IgD-negative memory B cell (primary cell): ENCODE measurements at regions not wholly inside any gene's neighbourhood (a gene's known extent, or its start where the extent isn't known, plus 50 kb on each side); places are given as distances from the start of the nearest gene placed in this dataset.

Experiments
- H3K27ac Mint-ChIP-seq, 3 donors: one replicate each; pipeline ENCODE4 v1.8.0; 2020 to 2022; ENCODE audit warnings: mild to moderate bottlenecking in 3 of 3, mixed read lengths in 3 of 3, moderate library complexity in 1 of 3
- H3K27me3 Mint-ChIP-seq: one replicate; pipeline ENCODE4 v1.8.0; 2021; ENCODE audit warnings: mixed read lengths
- H3K36me3 Mint-ChIP-seq: one replicate; pipeline ENCODE4 v1.8.0; 2020; ENCODE audit warnings: mild to moderate bottlenecking, mixed read lengths
- H3K4me1 Mint-ChIP-seq, 3 donors: one replicate each; pipeline ENCODE4 v1.8.0; 2020 to 2022; ENCODE audit warnings: mixed read lengths in 3 of 3, mild to moderate bottlenecking in 1 of 3
- H3K4me3 Mint-ChIP-seq, 4 donors: one replicate each; pipeline ENCODE4 v1.8.0; 2020 to 2022; ENCODE audit warnings: mild to moderate bottlenecking in 4 of 4, mixed read lengths in 4 of 4, moderate library complexity in 3 of 4
- H3K9me3 Mint-ChIP-seq, 3 donors: one replicate each; pipeline ENCODE4 v1.8.0; 2020 to 2021; ENCODE audit warnings: mixed read lengths in 3 of 3, mild to moderate bottlenecking in 1 of 3

DNA sequence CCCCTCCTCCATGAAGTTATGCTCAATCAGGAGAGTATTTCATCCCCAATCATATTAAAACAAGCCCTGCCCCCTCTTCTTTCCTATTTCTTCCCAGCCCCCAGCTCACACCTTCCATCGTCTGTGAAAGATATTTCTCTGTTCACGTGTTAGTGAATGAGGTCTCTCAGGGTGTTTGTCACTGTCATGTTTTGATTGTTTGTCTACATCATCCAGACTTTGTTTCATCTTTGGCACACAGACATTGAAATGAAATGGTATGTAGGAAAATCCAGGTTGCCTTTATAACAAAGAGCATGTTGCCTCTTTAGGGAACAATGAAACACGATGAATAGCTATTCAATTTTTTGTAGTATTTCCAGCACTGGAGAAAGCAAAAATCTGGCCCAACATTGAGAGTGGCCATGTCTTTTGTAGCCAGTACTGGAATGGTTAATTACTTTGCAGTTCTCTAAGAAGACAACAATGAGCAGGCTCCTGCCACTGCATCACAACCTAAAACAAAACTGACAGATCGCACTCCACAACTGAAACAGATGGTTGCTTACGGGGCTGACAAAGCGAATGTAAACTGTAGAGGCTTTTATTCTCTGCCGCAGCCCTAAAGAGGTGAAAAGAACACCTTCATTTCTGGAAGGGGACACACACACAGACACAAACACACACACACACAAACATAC is 543.6 kb upstream of the CITED2 start:
- Mint-ChIP-seq H3K36me3 (no peaks in the 10 kb centered on the region), H3K9me3 (no peaks in the 10 kb centered on the region), H3K27me3 (peaks cover 1% of the 10 kb centered on the region)

DNA sequence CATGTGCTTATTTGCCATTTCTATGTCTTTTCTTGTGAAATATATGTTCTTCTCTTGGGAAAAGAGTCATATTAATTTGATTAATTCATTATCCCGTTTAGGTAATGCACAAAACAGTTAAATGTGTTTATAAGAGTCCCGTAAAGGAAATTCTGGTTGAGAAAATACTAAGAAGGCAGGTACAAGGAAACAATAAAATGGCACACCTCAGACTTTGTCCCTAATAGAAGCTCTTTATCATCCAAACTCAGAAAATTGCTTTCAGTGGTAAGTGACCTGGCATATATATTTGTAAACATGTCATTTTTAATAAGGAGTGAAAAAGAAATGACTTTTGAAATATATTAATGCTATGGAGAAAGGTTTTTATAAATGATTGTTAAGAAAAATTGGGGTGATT is 540.5 kb upstream of the CITED2 start:
- no peak overlapping the region for H3K27ac Mint-ChIP-seq
- no peak overlapping the region for H3K4me3 Mint-ChIP-seq
- H3K4me1 Mint-ChIP-seq: peaks cover 7 to 8% (median 8%) of the 10 kb centered on the region in 3 donors
- no peaks in the 10 kb centered on the region for H3K27me3 Mint-ChIP-seq
- H3K9me3 Mint-ChIP-seq: no peaks in the 10 kb centered on the region
- H3K36me3 Mint-ChIP-seq: no peaks in the 10 kb centered on the region

More for the DNA sequence above, 543.6 kb upstream of the CITED2 start:
- H3K27ac Mint-ChIP-seq: peak overlapping the region in 1 of 3 donors; percentile 81
- H3K4me1 Mint-ChIP-seq: peaks cover 16 to 17% (median 16%) of the 10 kb centered on the region in 3 donors
- peak overlapping the region in 1 of 4 donors; percentile 47 for H3K4me3 Mint-ChIP-seq

DNA sequence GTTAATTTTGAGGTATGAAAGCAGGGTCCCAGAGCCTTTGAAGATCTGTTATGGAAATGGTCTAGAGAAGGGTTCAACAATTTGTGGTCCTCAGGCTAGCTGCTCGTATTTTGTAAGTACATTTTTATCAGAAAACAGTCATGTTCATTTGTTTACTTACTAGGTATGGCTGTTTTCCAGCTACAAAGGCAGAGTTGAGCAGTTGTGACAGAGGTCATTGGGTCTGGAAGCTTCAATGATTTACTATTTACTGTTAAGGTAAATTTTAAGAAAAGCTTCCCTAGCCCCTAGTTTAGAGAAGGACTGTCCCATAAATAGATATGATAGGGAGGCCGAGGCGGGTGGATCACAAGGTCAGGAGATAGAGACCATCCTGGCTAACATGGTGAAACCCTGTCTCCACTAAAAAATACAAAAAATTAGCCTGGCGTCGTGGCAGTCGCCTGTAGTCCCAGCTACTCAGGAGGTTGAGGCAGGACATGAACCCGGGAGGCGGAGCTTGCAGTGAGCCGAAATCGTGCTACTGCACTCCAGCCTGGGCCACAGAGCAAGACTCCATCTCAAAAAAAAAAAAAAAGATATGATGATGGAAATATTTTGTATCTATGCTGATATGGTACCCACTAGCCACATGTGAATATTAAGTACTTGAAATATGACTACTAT is 538.4 kb upstream of the CITED2 start:
- H3K4me3 Mint-ChIP-seq: no peak overlapping the region

DNA sequence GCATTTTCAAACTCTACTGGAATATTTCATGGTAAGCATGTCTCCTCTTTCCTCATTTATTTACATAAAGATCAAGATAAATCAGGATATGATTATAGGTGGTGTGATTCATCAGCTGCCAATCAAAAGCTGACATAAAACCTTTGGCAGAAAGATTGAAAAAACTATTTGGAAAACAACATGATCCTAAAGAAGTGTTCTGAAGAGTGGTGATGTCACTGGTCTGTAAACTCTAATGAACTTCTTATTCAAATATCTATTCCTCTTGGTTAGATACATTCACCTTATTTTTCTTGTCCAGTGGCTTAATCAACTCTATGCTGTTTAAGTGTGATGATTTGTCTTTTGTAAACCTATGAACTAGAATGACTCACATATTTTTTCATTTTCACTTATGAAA is 535.5 kb upstream of the CITED2 start:
- Mint-ChIP-seq H3K4me3 (no peak overlapping the region), H3K27ac (no peak overlapping the region), H3K4me1 (peaks cover 0 to 3% (median 2%) of the 10 kb centered on the region in 3 donors), H3K9me3 (no peaks in the 10 kb centered on the region), H3K27me3 (no peaks in the 10 kb centered on the region), H3K36me3 (peaks cover 1% of the 10 kb centered on the region)

More for the DNA sequence above, 538.4 kb upstream of the CITED2 start:
- no peak overlapping the region for H3K27ac Mint-ChIP-seq
- H3K36me3 Mint-ChIP-seq: no peaks in the 10 kb centered on the region
- no peaks in the 10 kb centered on the region for H3K27me3 Mint-ChIP-seq
- H3K9me3 Mint-ChIP-seq: no peaks in the 10 kb centered on the region
- H3K4me1 Mint-ChIP-seq: no peaks in the 10 kb centered on the region

DNA sequence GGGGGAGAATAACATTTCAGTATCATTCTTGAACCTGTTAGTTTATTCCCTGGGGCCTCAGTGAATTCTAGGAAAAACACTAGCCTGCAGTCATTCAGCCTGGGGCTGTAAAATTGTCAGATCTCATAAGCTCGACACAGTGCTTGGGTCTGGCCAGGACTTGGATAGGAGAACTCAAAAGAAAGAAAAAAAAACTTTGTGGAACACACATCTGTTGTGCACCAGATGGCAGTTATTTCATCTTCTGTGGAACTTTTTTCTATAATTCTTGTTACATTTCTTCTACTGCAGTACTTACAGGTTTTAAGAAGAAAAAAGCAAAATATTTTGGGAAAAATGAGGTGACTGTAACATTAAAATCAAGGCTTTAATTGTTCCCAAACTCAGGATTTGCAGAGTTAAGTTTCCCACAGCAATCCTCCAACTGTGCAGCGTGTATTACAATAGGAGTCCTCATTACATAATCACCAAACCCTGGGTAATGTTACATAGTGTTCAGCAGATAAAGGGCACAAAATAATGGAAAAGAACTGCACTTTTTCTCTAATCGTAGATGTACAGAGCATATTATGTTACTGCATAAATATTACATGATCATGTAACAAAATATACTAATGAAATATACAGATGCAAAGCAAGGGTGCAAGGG is 531.1 kb upstream of the CITED2 start:
- Mint-ChIP-seq H3K27ac (no peak overlapping the region), H3K36me3 (peaks cover 1% of the 10 kb centered on the region)

DNA sequence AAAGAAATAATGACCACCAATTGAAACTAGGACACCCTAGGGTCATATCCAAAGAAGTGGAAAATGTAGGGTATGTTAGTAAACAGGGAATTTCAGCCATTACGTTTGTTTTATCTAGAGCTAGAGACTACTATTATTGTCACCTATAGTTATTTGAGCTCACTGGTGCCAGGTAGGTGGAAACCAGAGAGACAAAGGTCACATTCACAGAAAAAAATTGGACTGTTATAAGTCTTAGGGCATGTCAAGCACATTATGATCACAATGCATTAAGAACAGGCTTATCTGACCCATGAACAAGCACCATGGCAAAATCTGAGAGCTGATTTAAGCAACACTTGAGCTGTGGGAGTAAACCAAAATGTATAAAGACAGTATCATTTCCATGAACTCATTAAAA is 530.1 kb upstream of the CITED2 start:
- Mint-ChIP-seq H3K27ac (peak overlapping the region in 2 of 3 donors; percentile 34 to 92), H3K4me1 (peaks cover 11 to 22% (median 15%) of the 10 kb centered on the region in 3 donors), H3K9me3 (peaks cover 0 to 5% (median 0%) of the 10 kb centered on the region in 3 donors), H3K27me3 (no peaks in the 10 kb centered on the region), H3K4me3 (no peak overlapping the region), H3K36me3 (peaks cover 1% of the 10 kb centered on the region)

More for the DNA sequence above, 531.1 kb upstream of the CITED2 start:
- Mint-ChIP-seq H3K4me1 (peaks cover 11 to 22% (median 15%) of the 10 kb centered on the region in 3 donors), H3K27me3 (no peaks in the 10 kb centered on the region), H3K4me3 (no peak overlapping the region), H3K9me3 (peaks cover 0 to 5% (median 0%) of the 10 kb centered on the region in 3 donors)

DNA sequence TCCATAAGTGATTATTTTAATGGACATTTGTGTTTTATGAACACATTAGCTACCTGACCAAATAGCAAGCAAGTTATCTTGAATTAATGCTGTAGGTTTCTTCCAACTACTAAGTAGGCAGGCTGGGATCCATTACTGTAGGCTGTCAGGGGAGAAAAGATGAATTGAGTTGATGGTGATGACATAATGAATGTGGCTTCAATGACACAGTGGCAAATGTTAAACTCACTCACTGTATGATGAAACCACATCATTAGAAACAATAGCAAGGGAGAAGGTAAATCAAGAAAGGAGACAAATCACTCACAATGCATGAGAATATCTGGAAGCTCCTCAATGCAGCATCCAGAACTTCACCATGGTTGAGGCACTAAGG is 529.7 kb upstream of the CITED2 start:
- Mint-ChIP-seq H3K27me3 (no peaks in the 10 kb centered on the region), H3K36me3 (peaks cover 1% of the 10 kb centered on the region), H3K4me3 (peak overlapping the region in 1 of 4 donors; percentile 65), H3K27ac (peak overlapping the region; percentile 36 to 94 (median 92)), H3K4me1 (peaks cover 11 to 22% (median 15%) of the 10 kb centered on the region in 3 donors), H3K9me3 (peaks cover 0 to 5% (median 0%) of the 10 kb centered on the region in 3 donors)

DNA sequence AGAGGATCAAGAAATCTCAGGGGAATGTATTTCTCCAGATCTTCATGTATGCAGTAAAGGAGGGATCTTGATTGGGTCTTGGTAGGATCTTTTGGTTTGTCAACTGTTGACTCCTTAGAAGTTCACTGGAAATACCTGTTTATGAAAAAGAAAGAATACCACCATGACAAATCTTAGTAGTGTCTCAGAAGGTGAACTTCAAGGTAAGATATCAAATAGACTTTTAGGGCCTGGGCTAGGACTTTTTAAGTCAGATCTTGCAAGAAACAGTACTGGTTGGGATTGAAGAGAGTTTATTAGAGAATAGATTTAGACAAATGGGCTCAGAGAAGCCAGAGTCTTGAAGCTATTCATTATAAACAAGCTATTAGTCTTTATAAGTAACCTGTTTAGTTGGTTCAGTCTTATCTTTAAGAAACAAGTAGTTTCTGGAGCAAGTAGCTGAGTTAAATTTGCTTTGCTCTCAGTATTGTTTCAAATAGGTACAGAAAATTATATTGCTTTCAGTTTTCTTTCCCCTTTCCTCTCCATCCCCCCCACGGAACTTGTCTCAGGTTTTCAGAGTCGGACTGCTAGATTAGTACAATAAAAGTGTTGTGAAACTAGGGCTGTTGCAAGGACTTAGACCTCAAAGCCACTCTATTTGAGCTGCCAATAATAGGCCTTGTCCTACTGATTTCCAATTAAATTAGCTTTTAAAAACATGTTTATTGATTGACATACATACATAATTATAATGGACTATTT is 529.1 kb upstream of the CITED2 start:
- Mint-ChIP-seq H3K36me3 (peaks cover 1% of the 10 kb centered on the region), H3K27ac (peak overlapping the region; percentile 36 to 94 (median 92)), H3K27me3 (no peaks in the 10 kb centered on the region), H3K4me1 (peaks cover 11 to 22% (median 15%) of the 10 kb centered on the region in 3 donors), H3K4me3 (peak overlapping the region in 3 of 4 donors; percentile 4 to 78 (median 65)), H3K9me3 (peaks cover 0 to 8% (median 0%) of the 10 kb centered on the region in 3 donors)

DNA sequence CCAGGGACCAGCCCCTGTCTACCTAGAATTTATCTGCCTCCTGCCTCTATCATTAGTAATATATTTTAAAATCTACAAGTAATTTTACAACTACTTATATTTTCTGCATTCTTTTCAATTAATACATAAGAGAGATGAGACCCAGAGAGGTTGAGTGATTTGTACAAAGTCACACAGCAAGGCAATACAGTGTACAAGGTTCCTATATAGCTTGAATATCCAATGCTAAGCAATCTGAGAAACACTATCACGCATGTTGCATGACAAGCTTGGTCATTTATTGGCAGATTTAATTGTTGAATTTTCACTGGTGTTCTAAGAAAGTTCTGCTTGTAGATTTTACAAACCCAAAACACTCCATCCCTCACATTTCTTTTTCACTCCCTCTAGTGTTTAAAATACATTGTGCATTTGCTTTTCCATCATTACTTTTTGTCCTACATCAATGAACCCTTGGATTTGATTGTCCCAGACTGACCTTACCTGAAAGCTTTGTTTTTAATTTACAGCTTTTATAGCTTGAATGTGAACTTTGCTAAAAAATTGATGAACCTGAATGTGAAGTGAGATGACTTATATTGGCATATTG is 520.9 kb upstream of the CITED2 start:
- no peaks in the 10 kb centered on the region for H3K4me1 Mint-ChIP-seq
- H3K36me3 Mint-ChIP-seq: no peaks in the 10 kb centered on the region
- H3K9me3 Mint-ChIP-seq: peaks cover 0 to 4% (median 0%) of the 10 kb centered on the region in 3 donors
- H3K27me3 Mint-ChIP-seq: peaks cover 3% of the 10 kb centered on the region
- no peak overlapping the region for H3K27ac Mint-ChIP-seq
- no peak overlapping the region for H3K4me3 Mint-ChIP-seq

DNA sequence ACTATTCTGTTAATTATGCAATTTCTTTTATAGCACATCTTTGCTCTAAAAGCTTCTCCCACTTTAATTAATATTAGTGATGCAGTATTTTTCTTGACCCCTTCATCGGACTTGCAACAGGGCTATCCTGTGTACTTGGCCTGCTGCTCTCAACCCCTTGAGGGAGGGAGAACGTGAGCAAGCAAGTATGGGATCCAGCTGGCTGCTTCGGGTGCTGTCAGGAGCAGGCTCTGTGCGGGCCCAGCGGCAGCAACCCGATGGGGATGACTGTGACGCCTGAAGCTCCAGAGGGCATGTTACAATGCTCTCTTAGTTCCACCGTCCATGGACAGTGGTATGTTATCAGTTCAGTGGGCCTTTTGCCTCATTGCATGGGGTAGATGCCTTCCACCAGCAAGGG is 519.8 kb upstream of the CITED2 start:
- H3K27me3 Mint-ChIP-seq: peaks cover 3% of the 10 kb centered on the region
- H3K36me3 Mint-ChIP-seq: no peaks in the 10 kb centered on the region
- no peak overlapping the region for H3K27ac Mint-ChIP-seq
- H3K4me1 Mint-ChIP-seq: no peaks in the 10 kb centered on the region
- peaks cover 0 to 4% (median 0%) of the 10 kb centered on the region in 3 donors for H3K9me3 Mint-ChIP-seq
- H3K4me3 Mint-ChIP-seq: no peak overlapping the region

DNA sequence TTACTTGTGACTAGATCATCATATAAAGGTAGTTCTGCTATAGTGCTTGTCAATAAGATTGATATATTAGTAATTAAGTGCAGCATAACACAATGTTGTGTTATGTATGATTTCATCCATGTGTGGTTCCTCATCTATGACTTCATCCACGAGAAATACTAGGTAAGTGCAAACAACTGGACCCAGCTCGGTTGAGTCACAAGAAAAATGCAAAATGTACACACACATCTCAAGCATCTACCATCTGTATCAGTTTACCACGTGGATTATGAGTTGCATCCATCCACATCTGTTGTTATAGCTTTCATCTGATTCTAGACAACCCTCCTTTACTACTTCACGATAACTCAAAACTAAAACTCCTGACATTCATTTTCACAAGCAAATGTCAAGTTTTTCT is 517.0 kb upstream of the CITED2 start:
- H3K27me3 Mint-ChIP-seq: peaks cover 3% of the 10 kb centered on the region
- H3K36me3 Mint-ChIP-seq: no peaks in the 10 kb centered on the region
- no peak overlapping the region for H3K27ac Mint-ChIP-seq
- peaks cover 0 to under 1% (median 0%) of the 10 kb centered on the region in 3 donors for H3K4me1 Mint-ChIP-seq
- no peaks in the 10 kb centered on the region for H3K9me3 Mint-ChIP-seq
- no peak overlapping the region for H3K4me3 Mint-ChIP-seq

DNA sequence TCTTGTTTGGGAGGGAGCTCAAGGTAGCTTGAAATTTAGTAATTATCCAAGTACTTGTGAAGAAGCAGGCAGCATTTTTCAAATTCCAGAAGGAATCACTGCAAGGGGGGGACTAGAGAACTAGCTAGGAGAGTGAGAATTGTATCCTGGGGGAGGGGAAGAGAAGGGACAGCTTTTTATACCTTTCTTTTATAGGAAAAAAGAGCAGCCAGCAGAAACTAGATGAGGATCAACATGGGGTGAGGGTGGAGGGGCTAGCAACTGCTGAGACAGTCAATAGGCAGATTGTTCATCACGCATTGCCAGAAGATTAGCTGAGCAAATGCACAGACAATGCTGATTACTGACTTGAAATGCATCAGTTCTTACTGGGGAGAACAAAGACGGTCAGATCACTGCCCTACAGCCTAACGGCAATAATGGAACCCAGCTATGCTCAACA is 514.3 kb upstream of the CITED2 start:
- Mint-ChIP-seq H3K4me1 (peaks cover 4 to 13% (median 5%) of the 10 kb centered on the region in 3 donors), H3K9me3 (no peaks in the 10 kb centered on the region), H3K4me3 (no peak overlapping the region), H3K36me3 (no peaks in the 10 kb centered on the region), H3K27ac (no peak overlapping the region), H3K27me3 (no peaks in the 10 kb centered on the region)

DNA sequence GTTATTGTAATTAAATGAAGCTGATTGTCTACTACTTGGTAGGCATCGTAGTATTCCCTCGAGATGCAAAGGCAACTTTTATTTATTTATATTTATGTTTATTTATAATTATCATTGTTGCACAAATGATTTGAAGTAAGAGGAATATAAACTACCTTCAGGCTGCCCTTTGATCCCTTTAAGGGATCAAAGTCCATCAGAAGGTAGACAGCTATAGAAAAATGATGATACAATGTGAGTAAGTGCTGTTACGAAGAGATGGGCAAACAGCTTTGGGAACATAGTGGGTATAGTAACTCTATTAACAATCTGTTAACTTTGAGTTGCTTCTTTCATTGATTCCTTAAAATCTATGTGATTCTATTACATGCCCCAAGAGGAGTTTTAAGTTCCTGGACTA is 512.8 kb upstream of the CITED2 start:
- no peak overlapping the region for H3K27ac Mint-ChIP-seq
- no peaks in the 10 kb centered on the region for H3K36me3 Mint-ChIP-seq
- no peaks in the 10 kb centered on the region for H3K27me3 Mint-ChIP-seq
- peaks cover 11 to 20% (median 18%) of the 10 kb centered on the region in 3 donors for H3K4me1 Mint-ChIP-seq
- no peaks in the 10 kb centered on the region for H3K9me3 Mint-ChIP-seq
- no peak overlapping the region for H3K4me3 Mint-ChIP-seq

DNA sequence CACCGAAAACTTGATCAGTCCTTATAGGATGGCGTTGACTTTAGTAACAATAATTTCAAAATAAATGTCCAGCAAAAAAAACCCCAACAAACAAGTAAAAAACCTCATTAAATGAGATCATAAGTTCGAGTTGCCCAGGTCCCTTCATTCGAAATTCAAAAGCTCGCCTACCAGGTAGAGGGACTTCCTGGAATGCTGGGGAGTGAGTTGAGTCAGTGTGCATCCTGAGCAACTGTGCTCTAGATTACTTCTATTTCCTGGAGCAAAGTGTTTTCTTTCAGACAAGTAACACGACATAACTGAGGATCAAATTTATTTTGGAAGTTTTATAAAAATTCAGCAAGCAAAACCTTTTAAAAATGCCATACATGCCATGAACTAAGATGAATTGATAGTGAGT is 511.9 kb upstream of the CITED2 start:
- no peaks in the 10 kb centered on the region for H3K9me3 Mint-ChIP-seq

More for the DNA sequence above, 511.9 kb upstream of the CITED2 start:
- Mint-ChIP-seq H3K4me3 (no peak overlapping the region), H3K27me3 (no peaks in the 10 kb centered on the region), H3K36me3 (no peaks in the 10 kb centered on the region), H3K4me1 (peaks cover 14 to 22% (median 20%) of the 10 kb centered on the region in 3 donors), H3K27ac (no peak overlapping the region)
